Pancreas (tissue), 10 donors: ENCODE measurements at regions not wholly inside any gene's neighbourhood (a gene's known extent, or its start where the extent isn't known, plus 50 kb on each side); places are given as distances from the start of the nearest gene placed in this dataset.

Source experiments
- ATAC-seq, 4 donors: fragments of 200-7000 bp; cut with Tn5 transposase; one replicate each; pipeline versions ENCODE4 v1.8.0 to v1.9.1; 2020; ENCODE audit warnings: mild to moderate bottlenecking in 4 of 4, moderate library complexity in 4 of 4
- DNase-seq, 6 donors: peaks; one replicate each; pipeline ENCODE4 v3.0.0-alpha.2; 2020
- FAIRE-seq: peaks from 2 replicates; lab custom pipeline; 2012; peaks lifted over from hg19 to GRCh38; lab: Jason Lieb, UNC
- H3K27ac ChIP-seq, 4 donors: fragments of 200-600 bp; sonication (generic); 1 replicate in 3 of 4; 2 replicates in 1 of 4; pipeline versions ENCODE4 v1.5.0 to v1.8.0; 2020
- H3K27me3 ChIP-seq, 4 donors: fragments of 200-600 bp; one replicate each; pipeline ENCODE4 v1.8.0; 2021
- H3K36me3 ChIP-seq, 3 donors: fragments of 200-600 bp; sonication (generic) in 1 of 3; one replicate each; pipeline versions ENCODE4 v1.5.0 to v1.8.0; 2020 to 2021
- H3K4me1 ChIP-seq, 3 donors: fragments of 200-600 bp; one replicate each; pipeline ENCODE4 v1.8.0; 2021
- H3K4me3 ChIP-seq, 4 donors: fragments of 200-600 bp; sonication (generic) in 2 of 4; one replicate each; pipeline versions ENCODE4 v1.5.0 to v1.8.0; 2020 to 2021
- H3K9me3 ChIP-seq, 4 donors: fragments of 200-600 bp; one replicate each; pipeline ENCODE4 v1.8.0; 2021
- CTCF ChIP-seq, 4 donors: fragments of 200-600 bp; sonication (generic) in 3 of 4; IDR thresholded peaks; one replicate each; pipeline versions ENCODE4 v1.5.0 to v1.8.0; 2021; ENCODE audit warnings: antibody characterized with exemption in 4 of 4
- WGBS, 2 donors: extraction: QIAGEN DNeasy Blood & Tissue Kit; methylation state at CpG; one replicate each; pipeline ENCODE4 v1.1.7; 2013; 5-methylcytosine and 5-hydroxymethylcytosine counted together
- intact Hi-C, 3 donors: fragments of 100-400 bp; cut with DNase I; formaldehyde crosslinking; loops; one replicate each; pipeline versions ENCODE4 v1.11.1 to v1.14.2; 2022
- donor health status: healthy with polysubstance abuse.
- donor health status: DM: no; HTN: no; CAD: no; lungs with moderate emphysema.
- donor health status: DM: no; HTN: no; CAD: no.
- donor health status: control.
- donor health status: control.
- donor health status: Bipolar disorder and iron deficiency.
- donor health status: DM: yes; HTN: yes; CAD: no.
- donor health status: DM: no; HTN: no; CAD: no.
- donor health status: DM: no; HTN: no; CAD: no.
- donor health status: DM: yes; HTN: yes; CAD: no.

GRCh38 chr5:110329955-110330525, 396.4 kb downstream of the TMEM232 start:
- TF ChIP-seq CTCF (IDR thresholded peaks at IDR 0.05), result no peak
- Histone ChIP-seq H3K27me3 (no peaks in the 10 kb centered on the region), H3K27ac (no peak overlapping the region), H3K9me3 (no peaks in the 10 kb centered on the region), H3K4me3 (no peak overlapping the region), H3K4me1 (no peaks in the 10 kb centered on the region), H3K36me3 (no peaks in the 10 kb centered on the region)
- intact Hi-C loops, result no loop called here
- peak in 1 of 4 donors; percentile 38 for ATAC-seq
- DNase-seq, result no peak
- no peak for FAIRE-seq
- 49 to 57% methylated on average over 5 of the region's 5 CpGs for WGBS, 2 donors

DNA sequence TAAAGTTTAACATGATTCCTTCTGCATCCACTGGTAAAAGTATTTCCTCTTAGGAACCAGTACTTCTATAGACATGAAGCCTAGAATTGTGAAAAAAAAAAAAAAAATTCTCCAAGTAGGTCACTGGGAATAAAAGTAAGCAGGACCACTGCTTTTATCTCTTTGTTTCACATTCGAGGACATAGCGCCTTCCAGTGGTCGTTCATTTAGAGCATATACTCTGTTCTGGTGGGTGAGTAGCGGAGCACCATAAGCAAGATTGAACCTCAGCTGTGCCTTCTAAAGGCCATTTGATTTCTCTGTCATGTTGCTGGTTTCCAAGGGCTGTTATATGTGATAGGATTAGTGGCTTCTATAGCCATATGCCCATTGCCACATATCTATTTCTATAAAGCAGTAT, 393.1 kb downstream of the TMEM232 start:
- no peaks in the 10 kb centered on the region for H3K36me3 ChIP-seq
- intact Hi-C loops, result no loop called here
- H3K9me3 ChIP-seq, result no peaks in the 10 kb centered on the region
- no peak overlapping the region for H3K4me3 ChIP-seq
- WGBS, 2 donors, result 62 to 66% methylated on average over 4 of the region's 4 CpGs
- ATAC-seq (no peak), DNase-seq (no peak), FAIRE-seq (no peak)
- H3K4me1 ChIP-seq, result no peaks in the 10 kb centered on the region
- no peaks in the 10 kb centered on the region for H3K27me3 ChIP-seq
- no peak overlapping the region for H3K27ac ChIP-seq
- no peak for TF ChIP-seq CTCF (IDR thresholded peaks at IDR 0.05)

- H3K4me3 ChIP-seq, result no peak overlapping the region
- intact Hi-C loops, result no loop called here
- no peak for TF ChIP-seq CTCF (IDR thresholded peaks at IDR 0.05)
- no peak for FAIRE-seq
- no peak overlapping the region for H3K27ac ChIP-seq
- no peaks in the 10 kb centered on the region for H3K27me3 ChIP-seq
- no peaks in the 10 kb centered on the region for H3K4me1 ChIP-seq
- no peak for ATAC-seq
- no peak for DNase-seq
- H3K36me3 ChIP-seq, result no peaks in the 10 kb centered on the region
- H3K9me3 ChIP-seq, result no peaks in the 10 kb centered on the region
- 43 to 46% methylated on average over 4 of the region's 4 CpGs for WGBS, 2 donors
Observed at GRCh38 chr5:110335361-110336066, 391.0 kb downstream of the TMEM232 start.

GRCh38 chr5:110338341-110339083, 388.0 kb downstream of the TMEM232 start:
- WGBS, 2 donors, result 61 to 63% methylated on average over 7 of the region's 7 CpGs
- peaks cover 0 to 3% (median 0%) of the 10 kb centered on the region in 3 donors for H3K4me1 ChIP-seq
- no peak for FAIRE-seq

More at GRCh38 chr5:110338341-110339083, 388.0 kb downstream of the TMEM232 start:
- H3K27ac ChIP-seq, result no peak overlapping the region
- no peaks in the 10 kb centered on the region for H3K27me3 ChIP-seq
- DNase-seq (peak in 1 of 6 donors; percentile 4), ATAC-seq (no peak)
- TF ChIP-seq CTCF (IDR thresholded peaks at IDR 0.05), result no peak
- no peaks in the 10 kb centered on the region for H3K9me3 ChIP-seq
- intact Hi-C loops, result no loop called here
- H3K4me3 ChIP-seq, result no peak overlapping the region
- no peaks in the 10 kb centered on the region for H3K36me3 ChIP-seq
